Stimulated activated CD8-positive, alpha-beta memory T cell treated with anti-CD3 and anti-CD28 coated beads, Interleukin-7, amount 100 ng/mL, for 1 hour (primary cell): ENCODE measurements at regions not wholly inside any gene's neighbourhood (a gene's known extent, or its start where the extent isn't known, plus 50 kb on each side); places are given as distances from the start of the nearest gene placed in this dataset.
"Not testable (repeated sequence)": the region's sequence is repeated elsewhere in the genome, so short reads cannot be mapped to it uniquely, and the experiment has no call there.

Source experiments
- DNase-seq, 2 donors: peaks; one replicate each; pipeline ENCODE4 v3.0.0-alpha.2; 2020; ENCODE audit warnings: low read depth in 2 of 2

- no peak for DNase-seq
Measured at GRCh38 chr11:129729216-129729615, 86.4 kb upstream of the TMEM45B start.

- no peak for DNase-seq
Measured at GRCh38 chr11:129729823-129730222, 85.8 kb upstream of the TMEM45B start.

- DNase-seq: no peak
Measured at GRCh38 chr11:129731316-129731715, 84.3 kb upstream of the TMEM45B start.

DNA sequence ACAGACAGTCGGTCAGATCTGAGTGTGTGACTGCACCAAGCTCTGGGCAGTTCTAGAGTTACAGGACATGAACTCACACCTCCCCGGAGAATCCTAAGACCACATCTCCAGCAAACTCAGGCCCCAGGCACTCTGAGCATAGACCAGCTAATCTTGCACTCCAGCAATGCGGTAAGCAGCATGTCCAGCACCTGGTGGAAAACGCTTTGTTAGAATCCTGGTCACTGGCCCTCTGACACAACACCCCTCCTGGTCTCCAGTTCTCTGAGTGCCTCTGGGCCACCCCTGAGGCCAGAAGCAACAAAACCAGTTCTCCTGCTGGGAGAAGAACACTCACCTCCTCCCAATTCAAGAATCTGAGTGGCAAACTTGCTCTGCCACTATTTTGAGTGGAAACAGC lies 82.7 kb upstream of the TMEM45B start:
- DNase-seq: no peak

DNA sequence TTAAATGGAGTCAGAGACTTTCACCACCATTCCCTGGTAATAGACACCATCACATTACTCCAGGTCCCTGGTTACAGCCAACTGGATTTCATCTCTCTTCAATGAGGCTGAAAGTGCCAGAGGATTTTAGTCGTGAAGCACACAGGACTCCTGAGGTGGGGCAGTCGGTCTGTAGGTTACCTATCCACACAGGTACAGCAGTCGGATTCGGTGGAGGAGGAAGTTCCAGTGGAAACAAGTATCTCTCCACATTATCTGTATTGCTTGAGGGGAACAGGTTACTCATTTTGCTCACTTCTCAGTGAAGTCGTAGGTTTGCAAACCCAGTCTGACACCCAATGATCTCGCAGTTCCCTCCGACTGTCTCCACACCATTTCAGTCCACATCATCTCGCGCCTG lies 82.3 kb upstream of the TMEM45B start:
- DNase-seq: no peak

DNA sequence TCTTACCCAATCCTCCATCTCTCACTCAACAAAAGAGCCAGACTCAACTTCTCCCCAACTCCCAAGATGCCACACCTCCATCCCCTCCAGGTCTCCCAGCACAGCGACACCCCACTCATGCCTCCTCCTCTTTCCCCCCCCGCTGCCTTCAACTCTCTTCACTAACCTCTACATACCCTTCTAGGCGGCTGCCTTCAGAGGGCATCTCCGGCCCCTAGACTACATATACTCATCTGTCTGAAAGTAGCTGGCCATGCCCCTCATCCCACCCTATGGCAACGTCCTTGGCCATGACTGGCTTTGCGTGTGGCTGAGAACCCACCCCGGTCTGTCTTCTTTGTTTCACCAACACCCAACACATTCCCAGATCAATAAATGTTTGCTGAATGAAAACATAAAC lies 81.7 kb upstream of the TMEM45B start:
- no peak for DNase-seq

DNA sequence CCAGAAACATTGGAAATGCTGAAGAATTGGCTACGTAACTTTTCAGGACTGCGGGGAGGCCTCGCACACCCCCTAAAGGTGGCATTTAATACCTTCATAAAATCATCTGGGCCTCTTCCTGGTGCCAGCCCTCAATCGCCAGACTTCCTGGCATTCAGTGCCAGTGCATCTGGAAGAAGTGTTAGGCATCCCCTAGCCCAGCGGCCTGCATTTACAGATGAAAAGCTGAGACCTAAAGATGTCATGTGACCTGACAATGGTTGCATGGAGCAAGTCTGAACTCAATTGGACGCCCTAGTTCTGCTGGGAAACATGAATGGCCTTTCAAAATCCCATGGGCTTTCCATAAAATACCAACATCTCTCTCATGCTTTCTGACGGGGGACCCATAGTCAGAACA lies 81.0 kb upstream of the TMEM45B start:
- DNase-seq: no peak

DNA sequence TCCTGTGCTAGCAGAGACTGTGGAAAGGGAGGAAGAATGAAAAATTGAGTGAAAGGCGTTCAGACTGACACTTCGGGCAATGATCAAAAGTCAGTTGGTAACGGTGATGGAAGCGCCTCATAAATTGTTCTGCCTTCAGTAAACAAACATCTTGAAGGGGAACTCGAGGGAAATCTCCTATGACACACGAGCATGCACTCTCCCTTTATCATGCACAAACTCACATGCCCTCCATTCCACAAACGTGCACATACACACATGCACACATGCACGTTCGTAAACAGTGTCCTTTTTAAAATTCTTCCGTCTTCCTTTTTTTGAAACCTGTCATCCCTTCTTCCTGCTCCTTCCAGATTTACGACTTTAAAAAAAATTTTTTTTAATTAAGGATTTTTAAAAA lies 77.8 kb upstream of the TMEM45B start:
- DNase-seq: no peak

DNA sequence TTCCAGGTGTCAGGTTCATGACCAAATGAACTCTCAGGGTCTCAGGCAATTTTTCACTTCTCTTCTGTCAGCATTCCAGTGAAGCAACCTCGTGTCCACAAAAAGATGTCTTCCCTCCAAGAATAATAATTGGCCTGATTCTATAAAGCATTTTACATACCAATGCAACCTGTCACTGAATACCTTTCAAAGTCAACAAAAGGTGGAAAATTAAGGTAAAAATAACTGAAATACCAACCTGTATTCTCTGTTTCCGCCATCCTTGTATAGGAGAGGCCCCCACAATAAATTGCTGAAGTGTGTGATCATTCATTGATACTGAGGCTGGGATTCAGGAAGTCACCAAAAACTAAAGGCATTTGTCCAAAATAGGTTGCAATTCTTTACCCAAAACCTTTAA lies 77.4 kb upstream of the TMEM45B start:
- no peak for DNase-seq

DNA sequence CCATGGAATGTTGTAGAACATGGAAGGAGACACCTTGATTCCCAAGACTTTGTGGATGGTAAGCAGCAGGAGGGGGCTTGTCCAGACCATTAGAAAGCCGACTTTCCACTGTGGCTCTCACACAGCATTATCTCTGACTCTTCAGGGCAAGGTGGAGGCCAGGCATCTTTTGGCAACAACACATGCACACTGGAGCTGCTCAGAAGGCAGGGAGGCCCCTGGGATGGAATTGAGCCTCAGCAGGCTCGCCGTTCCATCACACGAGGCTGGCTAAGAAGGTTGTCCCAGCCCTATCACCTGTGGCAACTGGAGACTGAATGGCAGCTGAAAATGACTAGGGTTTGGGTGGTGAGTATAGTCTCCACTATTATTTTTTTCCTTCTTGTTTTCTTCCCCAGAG lies 76.3 kb upstream of the TMEM45B start:
- no peak for DNase-seq

GRCh38 chr11:129740125-129740719 lies 75.4 kb upstream of the TMEM45B start:
- DNase-seq: no peak

GRCh38 chr11:129743112-129743815 lies 72.4 kb upstream of the TMEM45B start:
- no peak for DNase-seq

DNA sequence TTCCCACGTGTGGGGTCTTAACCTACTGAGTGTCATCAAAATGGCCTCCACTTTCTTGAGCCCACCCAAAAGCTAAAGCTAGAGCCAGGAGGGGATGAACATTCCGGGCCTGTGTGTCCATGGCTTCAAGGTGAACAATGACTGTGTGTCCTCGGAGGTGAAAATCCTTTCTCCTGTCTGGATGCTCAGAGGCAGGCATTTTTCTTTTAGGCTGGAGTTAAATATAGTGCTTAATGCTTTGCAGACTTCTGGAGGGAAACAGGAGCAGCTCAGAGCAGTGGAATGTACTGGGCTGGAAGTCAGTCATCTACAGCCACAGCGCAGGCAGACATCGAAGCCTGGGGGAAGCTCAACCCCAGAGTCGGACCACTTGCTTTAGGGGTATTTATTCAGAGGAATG lies 68.6 kb upstream of the TMEM45B start:
- DNase-seq: no peak

- DNase-seq: no peak
Measured at GRCh38 chr11:129749141-129749540, 66.5 kb upstream of the TMEM45B start.

DNA sequence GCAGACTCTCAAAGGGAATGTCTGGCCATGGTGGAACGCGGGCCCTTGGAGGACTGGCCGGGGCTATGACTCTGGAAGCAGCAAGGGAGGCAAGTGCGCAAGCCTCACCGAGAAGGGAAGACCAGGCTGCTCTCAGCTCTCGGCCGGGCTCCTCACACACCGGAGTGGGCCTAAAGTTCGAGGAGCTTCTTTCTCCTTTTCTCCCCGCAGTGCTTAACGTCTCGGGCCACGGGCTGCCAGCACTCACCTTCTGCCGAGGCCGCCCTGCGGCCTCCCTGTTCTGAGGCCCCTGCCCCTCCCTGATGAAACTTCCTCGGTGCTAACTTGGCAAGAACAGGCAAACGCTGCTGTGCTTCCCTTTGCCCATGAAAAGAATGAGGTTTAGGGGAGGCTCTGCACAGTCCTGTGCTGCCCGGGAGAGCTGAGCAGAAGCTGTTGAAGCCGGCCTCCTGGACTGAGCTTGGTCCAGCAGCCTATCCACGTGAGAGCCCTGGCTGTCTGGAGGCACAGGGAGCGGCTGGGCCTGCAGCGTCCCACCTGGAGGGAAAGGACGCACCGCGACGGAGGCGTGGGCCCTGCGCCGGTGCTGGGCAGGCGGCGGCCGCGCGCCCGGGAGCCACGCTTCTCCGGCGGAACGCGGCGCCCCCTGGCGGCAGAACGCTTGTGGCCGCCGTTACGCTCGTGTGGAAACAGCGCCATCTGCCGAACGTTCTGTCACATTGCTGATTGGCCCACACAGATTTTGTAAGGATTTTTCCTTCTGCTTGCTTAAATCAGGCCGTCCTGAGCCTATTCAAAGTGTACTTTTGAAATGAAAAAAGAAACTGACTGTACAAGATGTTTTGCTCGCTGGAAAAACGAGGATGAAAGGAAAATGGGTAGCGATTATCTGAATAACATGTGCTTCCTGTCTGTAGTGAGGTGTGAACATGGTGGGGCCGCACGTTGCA lies 65.0 kb upstream of the TMEM45B start:
- peak; percentile 57 to 65 for DNase-seq

GRCh38 chr11:129751511-129751910 lies 64.1 kb upstream of the TMEM45B start:
- DNase-seq: no peak

DNA sequence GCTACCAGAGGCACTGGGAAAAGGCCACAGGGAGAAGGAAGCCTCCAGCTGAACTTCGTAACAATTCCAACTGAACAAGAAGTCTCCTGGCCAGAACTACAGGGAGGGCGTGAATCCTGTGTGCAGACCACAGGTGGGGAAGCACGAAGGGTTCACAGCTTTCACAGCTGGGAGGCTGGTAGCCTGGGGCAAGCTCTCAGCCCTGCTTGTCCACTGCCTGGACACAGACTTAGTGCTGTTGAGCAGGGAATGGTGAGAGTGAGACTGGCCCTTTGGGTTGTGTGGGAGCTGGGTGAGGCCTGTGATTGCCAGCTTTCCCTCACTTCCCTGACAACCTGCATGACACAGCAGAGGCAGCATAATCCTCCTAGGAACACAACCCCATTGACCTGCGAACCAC lies 52.1 kb upstream of the TMEM45B start:
- DNase-seq: not testable (repeated sequence)

- not testable (repeated sequence) for DNase-seq
Measured at GRCh38 chr11:129764204-129764603, 51.4 kb upstream of the TMEM45B start.
